Colonic mucosa (tissue), 4 donors: ENCODE measurements at regions not wholly inside any gene's neighbourhood (a gene's known extent, or its start where the extent isn't known, plus 50 kb on each side); places are given as distances from the start of the nearest gene placed in this dataset.

Source experiments
- DNase-seq: peaks from one replicate; pipeline ENCODE4 v3.0.0-alpha.2; 2020
- H3K27ac ChIP-seq: fragments of 200-600 bp; one replicate; pipeline ENCODE4 v1.8.0; 2021
- H3K27me3 ChIP-seq: fragments of 200-600 bp; one replicate; pipeline ENCODE4 v1.8.0; 2021
- H3K36me3 ChIP-seq: fragments of 200-600 bp; one replicate; pipeline ENCODE4 v1.8.0; 2021
- H3K4me1 ChIP-seq: fragments of 200-600 bp; one replicate; pipeline ENCODE4 v1.8.0; 2021; ENCODE audit warnings: mild to moderate bottlenecking
- H3K4me3 ChIP-seq: fragments of 200-600 bp; one replicate; pipeline ENCODE4 v1.8.0; 2021
- H3K9ac ChIP-seq, 2 donors: one replicate each; pipeline ENCODE4 v1.7.0; 2013; ENCODE audit warnings: control low read depth in 2 of 2, low read depth in 2 of 2, low read length in 2 of 2
- H3K9me3 ChIP-seq: fragments of 200-600 bp; one replicate; pipeline ENCODE4 v1.8.0; 2021
- CTCF ChIP-seq: fragments of 200-600 bp; IDR thresholded peaks from one replicate; pipeline ENCODE4 v1.8.0; 2022; ENCODE audit warnings: antibody characterized with exemption, mild to moderate bottlenecking
- intact Hi-C: fragments of 100-400 bp; cut with DNase I; formaldehyde crosslinking; loops from one replicate; pipeline ENCODE4 v1.14.1; 2022
- donor health status: healthy.
- donor health status: DM: no; HTN: no; CAD: no.
- donor health status: DM: no; HTN: no; CAD: no.

GRCh38 chr11:81975261-81975900 lies 758.3 kb downstream of the FAM181B start:
- H3K27ac ChIP-seq, result no peak overlapping the region
- H3K9me3 ChIP-seq, result no peaks in the 10 kb centered on the region
- intact Hi-C loops, result no loop called here
- no peaks in the 10 kb centered on the region for H3K4me1 ChIP-seq
- no peaks in the 10 kb centered on the region for H3K36me3 ChIP-seq
- TF ChIP-seq CTCF, result no peak
- no peaks in the 10 kb centered on the region for H3K27me3 ChIP-seq
- no peak overlapping the region for H3K9ac ChIP-seq
- no peak overlapping the region for H3K4me3 ChIP-seq
- DNase-seq, result no peak

GRCh38 chr11:81970886-81971285 lies 762.8 kb downstream of the FAM181B start:
- no peak for TF ChIP-seq CTCF
- Histone ChIP-seq H3K27ac (no peak overlapping the region), H3K9me3 (no peaks in the 10 kb centered on the region), H3K4me3 (no peak overlapping the region), H3K9ac (no peak overlapping the region), H3K36me3 (no peaks in the 10 kb centered on the region), H3K4me1 (no peaks in the 10 kb centered on the region), H3K27me3 (no peaks in the 10 kb centered on the region)
- DNase-seq, result no peak
- intact Hi-C loops, result no loop called here

GRCh38 chr11:81967242-81967641 lies 766.4 kb downstream of the FAM181B start:
- TF ChIP-seq CTCF, result no peak
- Histone ChIP-seq H3K9ac (no peak overlapping the region), H3K36me3 (no peaks in the 10 kb centered on the region), H3K9me3 (no peaks in the 10 kb centered on the region), H3K4me3 (no peak overlapping the region), H3K27me3 (no peaks in the 10 kb centered on the region), H3K27ac (no peak overlapping the region), H3K4me1 (no peaks in the 10 kb centered on the region)
- DNase-seq, result no peak
- intact Hi-C loops, result no loop called here

GRCh38 chr11:81966340-81966739 lies 767.3 kb downstream of the FAM181B start:
- intact Hi-C loops, result no loop called here
- H3K27ac ChIP-seq, result no peak overlapping the region
- no peaks in the 10 kb centered on the region for H3K27me3 ChIP-seq
- DNase-seq, result no peak
- H3K9ac ChIP-seq, result no peak overlapping the region
- no peaks in the 10 kb centered on the region for H3K9me3 ChIP-seq
- H3K4me3 ChIP-seq, result no peak overlapping the region
- H3K4me1 ChIP-seq, result no peaks in the 10 kb centered on the region
- no peak for TF ChIP-seq CTCF
- no peaks in the 10 kb centered on the region for H3K36me3 ChIP-seq

- TF ChIP-seq CTCF, result no peak
- no peaks in the 10 kb centered on the region for H3K9me3 ChIP-seq
- H3K4me3 ChIP-seq, result no peak overlapping the region
- no peaks in the 10 kb centered on the region for H3K4me1 ChIP-seq
- intact Hi-C loops, result no loop called here
- H3K36me3 ChIP-seq, result no peaks in the 10 kb centered on the region
- no peak overlapping the region for H3K27ac ChIP-seq
- DNase-seq, result no peak
- no peaks in the 10 kb centered on the region for H3K27me3 ChIP-seq
- H3K9ac ChIP-seq, result no peak overlapping the region
These were observed 770.6 kb downstream of the FAM181B start for GRCh38 chr11:81963018-81963417.
